GM23338 (cell line): ENCODE measurements at regions not wholly inside any gene's neighbourhood (a gene's known extent, or its start where the extent isn't known, plus 50 kb on each side); places are given as distances from the start of the nearest gene placed in this dataset.

Experiments
- ATAC-seq: fragments of 200-7000 bp; cut with Tn5 transposase; 3 replicates; pipeline ENCODE4 v1.9.1; 2020
- DNase-seq: peaks from one replicate; pipeline ENCODE4 v3.0.0-alpha.2; 2015; ENCODE audit warnings: low spot score
- H2AFZ ChIP-seq: fragments of 200-600 bp; sonication (generic); 2 replicates; pipeline ENCODE4 v1.8.0; 2016; ENCODE audit warnings: antibody characterized with exemption, mild to moderate bottlenecking, moderate library complexity
- H3F3A ChIP-seq: fragments of 200-600 bp; sonication (generic); replicated peaks from 2 replicates; pipeline ENCODE4 v1.8.0; 2017; ENCODE audit warnings: antibody characterized with exemption, mixed run types, low read depth
- H3K27ac ChIP-seq: fragments of 200-600 bp; sonication (generic); 2 replicates; pipeline ENCODE4 v1.6.1; 2016; ENCODE audit warnings: low read depth
- H3K27me3 ChIP-seq: fragments of 200-600 bp; sonication (generic); 2 replicates; pipeline ENCODE4 v1.8.0; 2016; ENCODE audit warnings: mild to moderate bottlenecking, mixed run types, moderate library complexity; ENCODE audit not compliant: insufficient read depth
- H3K36me3 ChIP-seq: fragments of 200-600 bp; sonication (generic); 2 replicates; pipeline ENCODE4 v1.8.0; 2016; ENCODE audit warnings: mild to moderate bottlenecking; ENCODE audit not compliant: insufficient read depth
- H3K4me1 ChIP-seq: fragments of 200-600 bp; sonication (generic); 2 replicates; pipeline ENCODE4 v1.8.0; 2016; ENCODE audit warnings: mild to moderate bottlenecking, moderate library complexity; ENCODE audit not compliant: insufficient read depth
- H3K4me2 ChIP-seq: fragments of 200-600 bp; sonication (generic); 2 replicates; pipeline ENCODE4 v1.7.1; 2017; ENCODE audit warnings: mixed run types
- H3K4me3 ChIP-seq: fragments of 200-600 bp; sonication (generic); 2 replicates; pipeline ENCODE4 v1.6.1; 2016; ENCODE audit warnings: mixed run types
- H3K79me2 ChIP-seq: fragments of 200-600 bp; sonication (generic); replicated peaks from 2 replicates; pipeline ENCODE4 v1.8.0; 2017; ENCODE audit warnings: mild to moderate bottlenecking; ENCODE audit not compliant: insufficient read depth
- H3K9me2 ChIP-seq: fragments of 200-600 bp; sonication (generic); 2 replicates; pipeline ENCODE4 v1.8.0; 2017; ENCODE audit not compliant: insufficient read depth
- H4K20me1 ChIP-seq: fragments of 200-600 bp; sonication (generic); replicated peaks from 2 replicates; pipeline ENCODE4 v1.8.0; 2017; ENCODE audit warnings: mild to moderate bottlenecking; ENCODE audit not compliant: insufficient read depth
- H3K27ac Mint-ChIP-seq: 2 replicates; pipeline ENCODE4 v1.8.0; 2020; ENCODE audit warnings: inconsistent platforms, mild to moderate bottlenecking, moderate library complexity, mixed read lengths
- H3K27me3 Mint-ChIP-seq: 3 replicates; pipeline ENCODE4 v1.8.0; 2022; ENCODE audit warnings: low read depth, mild to moderate bottlenecking, moderate library complexity, mixed read lengths, inconsistent platforms; ENCODE audit not compliant: insufficient read depth, poor library complexity
- H3K36me3 Mint-ChIP-seq: 3 replicates; pipeline ENCODE4 v1.8.0; 2021; ENCODE audit warnings: low read depth, mild to moderate bottlenecking, inconsistent platforms, moderate library complexity, mixed read lengths
- H3K4me1 Mint-ChIP-seq: 3 replicates; pipeline ENCODE4 v1.8.0; 2020; ENCODE audit warnings: mild to moderate bottlenecking, inconsistent platforms, mixed read lengths
- H3K4me3 Mint-ChIP-seq: 3 replicates; pipeline ENCODE4 v1.8.0; 2021; ENCODE audit warnings: moderate library complexity, mild to moderate bottlenecking, inconsistent platforms, mixed read lengths
- H3K9me3 Mint-ChIP-seq: 3 replicates; pipeline ENCODE4 v1.8.0; 2020; ENCODE audit warnings: moderate library complexity, mild to moderate bottlenecking, inconsistent platforms, mixed read lengths
- CREB1 ChIP-seq: fragments of 250-450 bp; sonication (Bioruptor Pico); IDR thresholded peaks from 2 replicates; pipeline ENCODE4 v1.5.0; 2020; ENCODE audit warnings: low read depth, mild to moderate bottlenecking, moderate library complexity
- EZH2 ChIP-seq: fragments of 200-600 bp; sonication (generic); IDR thresholded peaks from one replicate; pipeline ENCODE4 v1.8.0; 2017; ENCODE audit warnings: antibody characterized with exemption, mild to moderate bottlenecking, low read depth; ENCODE audit not compliant: unreplicated experiment
- EZH2phosphoT487 ChIP-seq: fragments of 200-600 bp; sonication (generic); IDR thresholded peaks from one replicate; pipeline ENCODE4 v1.8.1; 2018; ENCODE audit warnings: antibody characterized with exemption; ENCODE audit not compliant: unreplicated experiment
- JUNB ChIP-seq: IDR thresholded peaks from one replicate; pipeline ENCODE4 v1.6.1; 2016; ENCODE audit warnings: antibody characterized with exemption; ENCODE audit not compliant: unreplicated experiment
- NANOG ChIP-seq: IDR thresholded peaks from 2 replicates; pipeline ENCODE4 v1.6.1; 2016; ENCODE audit warnings: antibody characterized with exemption, borderline replicate concordance
- POLR2AphosphoS5 ChIP-seq: IDR thresholded peaks from 2 replicates; pipeline ENCODE4 v1.6.1; 2016; ENCODE audit warnings: antibody characterized with exemption, low read depth
- STAT1 ChIP-seq: IDR thresholded peaks from one replicate; pipeline ENCODE4 v1.6.1; 2016; ENCODE audit warnings: antibody characterized with exemption; ENCODE audit not compliant: unreplicated experiment
- ZNF114 ChIP-seq: fragments of 250-450 bp; sonication (Bioruptor Pico); IDR thresholded peaks from 2 replicates; pipeline ENCODE4 v1.5.0; 2020; ENCODE audit warnings: mild to moderate bottlenecking, moderate library complexity
- ZNF331 ChIP-seq: fragments of 250-450 bp; sonication (Bioruptor Pico); IDR thresholded peaks from 2 replicates; pipeline ENCODE4 v1.5.0; 2020; ENCODE audit warnings: low read depth, mild to moderate bottlenecking, moderate library complexity
- TF ChIP-seq, protein P1 (sequence below): fragments of 250-450 bp; sonication (Bioruptor Pico); IDR thresholded peaks from 2 replicates; pipeline ENCODE4 v1.5.0; 2020; ENCODE audit warnings: mild to moderate bottlenecking, moderate library complexity
- TF ChIP-seq, protein P2 (sequence below), 2 experiments: fragments of 200-600 bp in 1 of 2; sonication (generic) in 1 of 2; conservative IDR thresholded peaks; 2 replicates each; pipeline versions ENCODE4 v1.5.1 to v1.6.1; 2016 to 2017; ENCODE audit warnings: antibody characterized with exemption in 2 of 2, low read depth in 2 of 2, mild to moderate bottlenecking in 2 of 2, moderate library complexity in 1 of 2
- TF ChIP-seq, protein P3 (sequence below): IDR thresholded peaks from one replicate; pipeline ENCODE4 v1.6.1; 2018; ENCODE audit warnings: antibody characterized with exemption; ENCODE audit not compliant: unreplicated experiment
- TF ChIP-seq, protein P4 (sequence below): IDR thresholded peaks from 2 replicates; pipeline ENCODE4 v1.6.1; 2016; ENCODE audit warnings: antibody characterized with exemption

DNA sequence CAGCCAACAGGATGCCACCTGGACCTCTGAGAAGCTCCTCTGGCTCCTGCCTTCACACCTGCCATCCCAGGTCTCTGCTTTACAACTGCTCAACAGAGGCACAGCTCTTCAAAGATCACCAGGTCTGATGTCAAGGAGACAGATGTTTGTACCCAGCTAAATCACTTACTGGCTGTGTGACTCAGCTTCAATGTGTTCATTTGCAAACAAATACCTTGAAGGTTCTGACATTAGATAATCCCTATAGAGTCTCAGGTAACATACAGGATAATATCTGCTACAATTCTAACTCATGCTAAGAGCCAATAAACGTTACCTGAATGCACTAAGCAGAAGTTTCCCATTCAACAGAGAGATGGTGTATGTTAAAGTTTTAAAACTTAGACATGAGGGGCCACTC lies 163.4 kb upstream of the IGF1R start:
- TF ChIP-seq, protein P1, sequence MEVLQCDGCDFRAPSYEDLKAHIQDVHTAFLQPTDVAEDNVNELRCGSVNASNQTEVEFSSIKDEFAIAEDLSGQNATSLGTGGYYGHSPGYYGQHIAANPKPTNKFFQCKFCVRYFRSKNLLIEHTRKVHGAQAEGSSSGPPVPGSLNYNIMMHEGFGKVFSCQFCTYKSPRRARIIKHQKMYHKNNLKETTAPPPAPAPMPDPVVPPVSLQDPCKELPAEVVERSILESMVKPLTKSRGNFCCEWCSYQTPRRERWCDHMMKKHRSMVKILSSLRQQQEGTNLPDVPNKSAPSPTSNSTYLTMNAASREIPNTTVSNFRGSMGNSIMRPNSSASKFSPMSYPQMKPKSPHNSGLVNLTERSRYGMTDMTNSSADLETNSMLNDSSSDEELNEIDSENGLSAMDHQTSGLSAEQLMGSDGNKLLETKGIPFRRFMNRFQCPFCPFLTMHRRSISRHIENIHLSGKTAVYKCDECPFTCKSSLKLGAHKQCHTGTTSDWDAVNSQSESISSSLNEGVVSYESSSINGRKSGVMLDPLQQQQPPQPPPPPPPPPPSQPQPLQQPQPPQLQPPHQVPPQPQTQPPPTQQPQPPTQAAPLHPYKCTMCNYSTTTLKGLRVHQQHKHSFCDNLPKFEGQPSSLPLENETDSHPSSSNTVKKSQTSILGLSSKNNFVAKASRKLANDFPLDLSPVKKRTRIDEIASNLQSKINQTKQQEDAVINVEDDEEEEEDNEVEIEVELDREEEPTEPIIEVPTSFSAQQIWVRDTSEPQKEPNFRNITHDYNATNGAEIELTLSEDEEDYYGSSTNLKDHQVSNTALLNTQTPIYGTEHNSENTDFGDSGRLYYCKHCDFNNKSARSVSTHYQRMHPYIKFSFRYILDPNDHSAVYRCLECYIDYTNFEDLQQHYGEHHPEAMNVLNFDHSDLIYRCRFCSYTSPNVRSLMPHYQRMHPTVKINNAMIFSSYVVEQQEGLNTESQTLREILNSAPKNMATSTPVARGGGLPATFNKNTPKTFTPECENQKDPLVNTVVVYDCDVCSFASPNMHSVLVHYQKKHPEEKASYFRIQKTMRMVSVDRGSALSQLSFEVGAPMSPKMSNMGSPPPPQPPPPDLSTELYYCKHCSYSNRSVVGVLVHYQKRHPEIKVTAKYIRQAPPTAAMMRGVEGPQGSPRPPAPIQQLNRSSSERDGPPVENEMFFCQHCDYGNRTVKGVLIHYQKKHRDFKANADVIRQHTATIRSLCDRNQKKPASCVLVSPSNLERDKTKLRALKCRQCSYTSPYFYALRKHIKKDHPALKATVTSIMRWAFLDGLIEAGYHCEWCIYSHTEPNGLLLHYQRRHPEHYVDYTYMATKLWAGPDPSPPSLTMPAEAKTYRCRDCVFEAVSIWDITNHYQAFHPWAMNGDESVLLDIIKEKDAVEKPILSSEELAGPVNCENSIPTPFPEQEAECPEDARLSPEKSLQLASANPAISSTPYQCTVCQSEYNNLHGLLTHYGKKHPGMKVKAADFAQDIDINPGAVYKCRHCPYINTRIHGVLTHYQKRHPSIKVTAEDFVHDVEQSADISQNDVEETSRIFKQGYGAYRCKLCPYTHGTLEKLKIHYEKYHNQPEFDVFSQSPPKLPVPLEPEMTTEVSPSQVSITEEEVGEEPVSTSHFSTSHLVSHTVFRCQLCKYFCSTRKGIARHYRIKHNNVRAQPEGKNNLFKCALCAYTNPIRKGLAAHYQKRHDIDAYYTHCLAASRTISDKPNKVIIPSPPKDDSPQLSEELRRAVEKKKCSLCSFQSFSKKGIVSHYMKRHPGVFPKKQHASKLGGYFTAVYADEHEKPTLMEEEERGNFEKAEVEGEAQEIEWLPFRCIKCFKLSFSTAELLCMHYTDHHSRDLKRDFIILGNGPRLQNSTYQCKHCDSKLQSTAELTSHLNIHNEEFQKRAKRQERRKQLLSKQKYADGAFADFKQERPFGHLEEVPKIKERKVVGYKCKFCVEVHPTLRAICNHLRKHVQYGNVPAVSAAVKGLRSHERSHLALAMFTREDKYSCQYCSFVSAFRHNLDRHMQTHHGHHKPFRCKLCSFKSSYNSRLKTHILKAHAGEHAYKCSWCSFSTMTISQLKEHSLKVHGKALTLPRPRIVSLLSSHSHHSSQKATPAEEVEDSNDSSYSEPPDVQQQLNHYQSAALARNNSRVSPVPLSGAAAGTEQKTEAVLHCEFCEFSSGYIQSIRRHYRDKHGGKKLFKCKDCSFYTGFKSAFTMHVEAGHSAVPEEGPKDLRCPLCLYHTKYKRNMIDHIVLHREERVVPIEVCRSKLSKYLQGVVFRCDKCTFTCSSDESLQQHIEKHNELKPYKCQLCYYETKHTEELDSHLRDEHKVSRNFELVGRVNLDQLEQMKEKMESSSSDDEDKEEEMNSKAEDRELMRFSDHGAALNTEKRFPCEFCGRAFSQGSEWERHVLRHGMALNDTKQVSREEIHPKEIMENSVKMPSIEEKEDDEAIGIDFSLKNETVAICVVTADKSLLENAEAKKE (CRISPR knock-in tag), result no peak
- TF ChIP-seq ZNF114 (CRISPR knock-in tag) (no peak), STAT1 (no peak), JUNB (no peak), EZH2 (no peak), EZH2phosphoT487 (no peak), CREB1 (CRISPR knock-in tag) (no peak), POLR2AphosphoS5 (no peak), NANOG (no peak), ZNF331 (no peak)
- TF ChIP-seq, protein P2, sequence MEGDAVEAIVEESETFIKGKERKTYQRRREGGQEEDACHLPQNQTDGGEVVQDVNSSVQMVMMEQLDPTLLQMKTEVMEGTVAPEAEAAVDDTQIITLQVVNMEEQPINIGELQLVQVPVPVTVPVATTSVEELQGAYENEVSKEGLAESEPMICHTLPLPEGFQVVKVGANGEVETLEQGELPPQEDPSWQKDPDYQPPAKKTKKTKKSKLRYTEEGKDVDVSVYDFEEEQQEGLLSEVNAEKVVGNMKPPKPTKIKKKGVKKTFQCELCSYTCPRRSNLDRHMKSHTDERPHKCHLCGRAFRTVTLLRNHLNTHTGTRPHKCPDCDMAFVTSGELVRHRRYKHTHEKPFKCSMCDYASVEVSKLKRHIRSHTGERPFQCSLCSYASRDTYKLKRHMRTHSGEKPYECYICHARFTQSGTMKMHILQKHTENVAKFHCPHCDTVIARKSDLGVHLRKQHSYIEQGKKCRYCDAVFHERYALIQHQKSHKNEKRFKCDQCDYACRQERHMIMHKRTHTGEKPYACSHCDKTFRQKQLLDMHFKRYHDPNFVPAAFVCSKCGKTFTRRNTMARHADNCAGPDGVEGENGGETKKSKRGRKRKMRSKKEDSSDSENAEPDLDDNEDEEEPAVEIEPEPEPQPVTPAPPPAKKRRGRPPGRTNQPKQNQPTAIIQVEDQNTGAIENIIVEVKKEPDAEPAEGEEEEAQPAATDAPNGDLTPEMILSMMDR (conservative IDR thresholded peaks at IDR 0.05; ENCODE audit: low read depth in 2 of 2), result no peak
- TF ChIP-seq, protein P3, sequence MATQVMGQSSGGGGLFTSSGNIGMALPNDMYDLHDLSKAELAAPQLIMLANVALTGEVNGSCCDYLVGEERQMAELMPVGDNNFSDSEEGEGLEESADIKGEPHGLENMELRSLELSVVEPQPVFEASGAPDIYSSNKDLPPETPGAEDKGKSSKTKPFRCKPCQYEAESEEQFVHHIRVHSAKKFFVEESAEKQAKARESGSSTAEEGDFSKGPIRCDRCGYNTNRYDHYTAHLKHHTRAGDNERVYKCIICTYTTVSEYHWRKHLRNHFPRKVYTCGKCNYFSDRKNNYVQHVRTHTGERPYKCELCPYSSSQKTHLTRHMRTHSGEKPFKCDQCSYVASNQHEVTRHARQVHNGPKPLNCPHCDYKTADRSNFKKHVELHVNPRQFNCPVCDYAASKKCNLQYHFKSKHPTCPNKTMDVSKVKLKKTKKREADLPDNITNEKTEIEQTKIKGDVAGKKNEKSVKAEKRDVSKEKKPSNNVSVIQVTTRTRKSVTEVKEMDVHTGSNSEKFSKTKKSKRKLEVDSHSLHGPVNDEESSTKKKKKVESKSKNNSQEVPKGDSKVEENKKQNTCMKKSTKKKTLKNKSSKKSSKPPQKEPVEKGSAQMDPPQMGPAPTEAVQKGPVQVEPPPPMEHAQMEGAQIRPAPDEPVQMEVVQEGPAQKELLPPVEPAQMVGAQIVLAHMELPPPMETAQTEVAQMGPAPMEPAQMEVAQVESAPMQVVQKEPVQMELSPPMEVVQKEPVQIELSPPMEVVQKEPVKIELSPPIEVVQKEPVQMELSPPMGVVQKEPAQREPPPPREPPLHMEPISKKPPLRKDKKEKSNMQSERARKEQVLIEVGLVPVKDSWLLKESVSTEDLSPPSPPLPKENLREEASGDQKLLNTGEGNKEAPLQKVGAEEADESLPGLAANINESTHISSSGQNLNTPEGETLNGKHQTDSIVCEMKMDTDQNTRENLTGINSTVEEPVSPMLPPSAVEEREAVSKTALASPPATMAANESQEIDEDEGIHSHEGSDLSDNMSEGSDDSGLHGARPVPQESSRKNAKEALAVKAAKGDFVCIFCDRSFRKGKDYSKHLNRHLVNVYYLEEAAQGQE, result no peak
- TF ChIP-seq, protein P4, sequence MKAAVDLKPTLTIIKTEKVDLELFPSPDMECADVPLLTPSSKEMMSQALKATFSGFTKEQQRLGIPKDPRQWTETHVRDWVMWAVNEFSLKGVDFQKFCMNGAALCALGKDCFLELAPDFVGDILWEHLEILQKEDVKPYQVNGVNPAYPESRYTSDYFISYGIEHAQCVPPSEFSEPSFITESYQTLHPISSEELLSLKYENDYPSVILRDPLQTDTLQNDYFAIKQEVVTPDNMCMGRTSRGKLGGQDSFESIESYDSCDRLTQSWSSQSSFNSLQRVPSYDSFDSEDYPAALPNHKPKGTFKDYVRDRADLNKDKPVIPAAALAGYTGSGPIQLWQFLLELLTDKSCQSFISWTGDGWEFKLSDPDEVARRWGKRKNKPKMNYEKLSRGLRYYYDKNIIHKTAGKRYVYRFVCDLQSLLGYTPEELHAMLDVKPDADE, result no peak
- no peak overlapping the region for H3K27ac Mint-ChIP-seq
- Histone ChIP-seq H3F3A (no peaks in the 10 kb centered on the region), H4K20me1 (no peaks in the 10 kb centered on the region), H3K79me2 (no peaks in the 10 kb centered on the region), H3K4me3 (no peak overlapping the region), H3K4me1 (no peaks in the 10 kb centered on the region), H2AFZ (no peak overlapping the region), H3K27ac (no peak overlapping the region), H3K4me2 (no peak overlapping the region), H3K36me3 (0 out of 2 replicates have a peak, but pooled peaks cover 3% of the 10 kb centered on the region), H3K27me3 (no peaks in the 10 kb centered on the region), H3K9me2 (0 out of 2 replicates have a peak, but pooled peaks cover 2% of the 10 kb centered on the region)
- DNase-seq (no peak), ATAC-seq (no peak)
- H3K27me3 Mint-ChIP-seq, result peaks cover 2% of the 10 kb centered on the region
- H3K4me1 Mint-ChIP-seq, result no peaks in the 10 kb centered on the region
- H3K36me3 Mint-ChIP-seq, result peaks cover 4% of the 10 kb centered on the region; the same call in 2 of the 3 replicates
- no peak overlapping the region for H3K4me3 Mint-ChIP-seq
- H3K9me3 Mint-ChIP-seq, result peaks cover 15% of the 10 kb centered on the region
